SU-DHL-6 (cell line): ENCODE measurements at regions not wholly inside any gene's neighbourhood (a gene's known extent, or its start where the extent isn't known, plus 50 kb on each side); places are given as distances from the start of the nearest gene placed in this dataset.

Experiments used
- H2AFZ ChIP-seq: fragments of 200-600 bp; sonication (generic); 2 replicates; pipeline ENCODE4 v1.6.1; 2014; ENCODE audit warnings: low read depth, mild to moderate bottlenecking, moderate library complexity, mixed read lengths, antibody characterized with exemption, low read length; ENCODE audit not compliant: severe bottlenecking
- H3F3A ChIP-seq: fragments of 200-600 bp; shearing (Covaris generic); 2 replicates; pipeline ENCODE4 v1.6.0; 2016; ENCODE audit warnings: antibody characterized with exemption, mild to moderate bottlenecking; ENCODE audit not compliant: insufficient read depth
- H3K27ac ChIP-seq: fragments of 200-600 bp; sonication (generic); 2 replicates; pipeline ENCODE4 v1.5.1; 2016; ENCODE audit warnings: low read depth, mild to moderate bottlenecking, low read length, moderate library complexity, mixed read lengths
- H3K27me3 ChIP-seq: fragments of 200-600 bp; sonication (generic), shearing (Covaris generic); 2 replicates; pipeline ENCODE4 v1.6.0; 2014; ENCODE audit warnings: mild to moderate bottlenecking, low read length
- H3K36me3 ChIP-seq: fragments of 200-600 bp; sonication (generic); 2 replicates; pipeline ENCODE4 v1.6.1; 2014; ENCODE audit warnings: mild to moderate bottlenecking, low read length, mixed read lengths
- H3K4me2 ChIP-seq: fragments of 300-600, 200-600 bp; shearing (Covaris generic), sonication (generic); 2 replicates; pipeline ENCODE4 v1.6.0; 2014; ENCODE audit warnings: low read length, low read depth, mild to moderate bottlenecking; ENCODE audit not compliant: poor library complexity, severe bottlenecking
- H3K4me3 ChIP-seq: fragments of 200-600 bp; sonication (generic); 2 replicates; pipeline ENCODE4 v1.5.1; 2014; ENCODE audit warnings: antibody characterized with exemption, low read length, mild to moderate bottlenecking, mixed read lengths; ENCODE audit not compliant: insufficient read depth, poor library complexity, severe bottlenecking
- H3K79me2 ChIP-seq: fragments of 200-600 bp; sonication (generic); 2 replicates; pipeline ENCODE4 v1.6.1; 2014; ENCODE audit warnings: mild to moderate bottlenecking, low read length, moderate library complexity; ENCODE audit not compliant: insufficient read depth
- H3K9ac ChIP-seq: fragments of 200-600 bp; sonication (generic); 2 replicates; pipeline ENCODE4 v1.7.0; 2014; ENCODE audit warnings: mild to moderate bottlenecking, low read length
- H3K9me2 ChIP-seq: fragments of 200-600 bp; sonication (generic); replicated peaks from 2 replicates; pipeline ENCODE4 v1.6.1; 2014; ENCODE audit warnings: low read length; ENCODE audit not compliant: insufficient read depth
- H3K9me3 ChIP-seq: fragments of 200-600 bp; sonication (generic); 2 replicates; pipeline ENCODE4 v1.6.1; 2014; ENCODE audit warnings: low read length, mixed read lengths; ENCODE audit not compliant: insufficient read depth
- H4K20me1 ChIP-seq: fragments of 200-600 bp; sonication (generic); 2 replicates; pipeline ENCODE4 v1.6.1; 2014; ENCODE audit warnings: low read depth, mild to moderate bottlenecking, antibody characterized with exemption, low read length, moderate library complexity, mixed read lengths
- CTCF ChIP-seq: fragments of 200-600 bp; sonication (generic); IDR thresholded peaks from one replicate; pipeline ENCODE4 v1.5.1; 2017; ENCODE audit warnings: antibody characterized with exemption, mild to moderate bottlenecking, low read length, moderate library complexity; ENCODE audit not compliant: insufficient read depth, poor library complexity, severe bottlenecking
- EZH2phosphoT487 ChIP-seq: fragments of 200-600 bp; sonication (generic), shearing (Covaris generic); conservative IDR thresholded peaks from 2 replicates; pipeline ENCODE4 v1.6.1; 2018; ENCODE audit warnings: mild to moderate bottlenecking, antibody characterized with exemption, low read length, moderate library complexity, mixed read lengths

- Histone ChIP-seq H2AFZ (no peak overlapping the region), H4K20me1 (no peaks in the 10 kb centered on the region), H3K79me2 (no peaks in the 10 kb centered on the region), H3K9me3 (no peaks in the 10 kb centered on the region), H3F3A (no peaks in the 10 kb centered on the region), H3K27ac (no peak overlapping the region), H3K9ac (no peak overlapping the region), H3K4me3 (no peak overlapping the region), H3K36me3 (no peaks in the 10 kb centered on the region), H3K4me2 (no peak overlapping the region), H3K27me3 (no peaks in the 10 kb centered on the region), H3K9me2 (no peaks in the 10 kb centered on the region)
- TF ChIP-seq EZH2phosphoT487 (no peak), CTCF (no peak)
These were observed 175.2 kb downstream of the TSHZ3 start for GRCh38 chr19:31173991-31174390.

GRCh38 chr19:31171936-31172335 lies 177.3 kb downstream of the TSHZ3 start:
- Histone ChIP-seq H3K4me3 (no peak overlapping the region), H3K79me2 (no peaks in the 10 kb centered on the region), H3K4me2 (no peak overlapping the region), H3K9ac (no peak overlapping the region), H3K36me3 (no peaks in the 10 kb centered on the region), H3F3A (no peaks in the 10 kb centered on the region), H3K27ac (no peak overlapping the region), H3K9me3 (no peaks in the 10 kb centered on the region), H3K27me3 (no peaks in the 10 kb centered on the region), H3K9me2 (no peaks in the 10 kb centered on the region), H2AFZ (no peak overlapping the region), H4K20me1 (no peaks in the 10 kb centered on the region)
- TF ChIP-seq EZH2phosphoT487, result no peak
- no peak for TF ChIP-seq CTCF

GRCh38 chr19:31170046-31170445 lies 179.2 kb downstream of the TSHZ3 start:
- TF ChIP-seq EZH2phosphoT487, result no peak
- TF ChIP-seq CTCF, result no peak
- no peaks in the 10 kb centered on the region for H3F3A ChIP-seq

More at GRCh38 chr19:31170046-31170445, 179.2 kb downstream of the TSHZ3 start:
- H4K20me1 ChIP-seq, result no peaks in the 10 kb centered on the region
- no peaks in the 10 kb centered on the region for H3K27me3 ChIP-seq
- no peaks in the 10 kb centered on the region for H3K9me2 ChIP-seq
- H3K27ac ChIP-seq, result no peak overlapping the region
- no peak overlapping the region for H2AFZ ChIP-seq
- no peaks in the 10 kb centered on the region for H3K79me2 ChIP-seq
- H3K9me3 ChIP-seq, result no peaks in the 10 kb centered on the region; the same call in 1 of the 2 replicates
- H3K4me3 ChIP-seq, result no peak overlapping the region
- no peak overlapping the region for H3K4me2 ChIP-seq
- H3K9ac ChIP-seq, result no peak overlapping the region
- no peaks in the 10 kb centered on the region for H3K36me3 ChIP-seq
